GM18858 (cell line): ENCODE measurements at regions not wholly inside any gene's neighbourhood (a gene's known extent, or its start where the extent isn't known, plus 50 kb on each side); places are given as distances from the start of the nearest gene placed in this dataset.

ENCODE experiments used
- ATAC-seq: cut with Tn5 transposase; IDR thresholded peaks from one replicate; pipeline ENCODE4 v1.9.1; 2021; ENCODE audit not compliant: unreplicated experiment

GRCh38 chr1:98482611-98483010, 178.9 kb upstream of the SNX7 start:
- ATAC-seq = no peak

GRCh38 chr1:98480271-98480670, 181.2 kb upstream of the SNX7 start:
- ATAC-seq = no peak

DNA sequence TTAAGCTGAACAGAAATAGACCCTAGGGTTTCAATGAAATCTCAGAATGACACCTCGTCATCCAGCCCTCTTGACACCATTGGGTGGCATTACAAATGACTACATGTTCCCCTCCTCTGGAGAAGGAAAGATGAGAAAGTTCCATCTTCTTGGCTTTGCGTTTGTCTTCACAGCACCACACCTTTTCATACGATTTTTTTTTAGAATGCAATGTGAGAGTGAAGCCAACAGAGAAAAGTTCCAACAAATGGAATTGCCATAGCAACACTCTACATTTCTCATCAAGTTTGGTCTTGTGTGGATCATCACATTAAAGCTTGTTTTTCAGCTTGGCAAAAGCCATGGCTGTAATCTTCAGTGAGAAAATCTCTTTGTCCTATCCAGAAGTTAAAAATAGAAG, 183.4 kb upstream of the SNX7 start:
- ATAC-seq = no peak

DNA sequence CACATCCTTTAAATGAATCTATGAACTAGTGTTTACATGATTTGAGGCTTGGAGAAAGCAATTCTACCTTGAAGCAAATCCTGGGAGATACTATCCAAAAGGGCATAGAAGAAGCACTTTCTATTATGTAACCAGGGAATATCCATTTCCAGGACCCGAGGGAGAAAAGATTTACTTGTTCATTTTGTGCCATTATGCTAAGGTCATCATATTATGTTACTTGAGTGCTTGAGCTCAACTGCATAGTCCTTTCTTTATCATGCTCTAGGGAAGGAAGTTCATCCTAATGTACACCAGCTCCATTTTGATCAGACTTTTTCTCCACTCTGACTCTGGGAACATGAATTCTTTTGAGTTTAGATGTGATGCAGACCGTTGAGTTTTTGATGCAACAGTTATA, 188.6 kb upstream of the SNX7 start:
- no peak for ATAC-seq

- ATAC-seq = no peak
Observed at GRCh38 chr1:98471633-98472032, 189.9 kb upstream of the SNX7 start.

DNA sequence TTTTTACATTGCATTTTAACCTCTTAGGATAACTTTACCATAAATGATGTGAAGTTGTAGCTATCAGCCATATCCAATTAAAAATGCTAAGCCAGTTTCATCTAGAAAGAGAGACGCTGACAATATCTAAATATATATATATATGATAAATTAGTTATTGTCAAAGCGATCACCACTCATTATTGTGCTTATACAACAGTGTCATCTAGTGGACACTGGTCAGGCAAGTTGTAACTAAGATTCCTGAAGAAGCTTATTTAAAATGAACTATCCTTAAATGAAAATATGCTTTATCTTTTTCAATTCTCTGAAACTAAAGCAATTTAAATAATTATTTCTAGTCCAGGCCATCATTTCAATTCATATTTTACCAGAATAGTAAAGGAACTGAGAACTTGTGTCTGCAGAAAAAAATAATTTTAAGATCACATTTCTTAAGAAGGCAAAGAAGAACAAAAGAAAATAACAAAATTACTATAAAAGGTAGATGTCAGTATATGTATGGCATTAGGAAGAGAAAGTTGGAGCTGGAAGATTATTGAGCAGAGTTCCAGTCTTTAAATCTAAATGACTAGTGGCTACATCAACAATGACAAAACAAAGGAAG, 193.3 kb upstream of the SNX7 start:
- ATAC-seq = no peak

- no peak for ATAC-seq
Observed at GRCh38 chr1:98467586-98467985, 193.9 kb upstream of the SNX7 start.

GRCh38 chr1:98467122-98467521, 194.4 kb upstream of the SNX7 start:
- ATAC-seq = no peak

DNA sequence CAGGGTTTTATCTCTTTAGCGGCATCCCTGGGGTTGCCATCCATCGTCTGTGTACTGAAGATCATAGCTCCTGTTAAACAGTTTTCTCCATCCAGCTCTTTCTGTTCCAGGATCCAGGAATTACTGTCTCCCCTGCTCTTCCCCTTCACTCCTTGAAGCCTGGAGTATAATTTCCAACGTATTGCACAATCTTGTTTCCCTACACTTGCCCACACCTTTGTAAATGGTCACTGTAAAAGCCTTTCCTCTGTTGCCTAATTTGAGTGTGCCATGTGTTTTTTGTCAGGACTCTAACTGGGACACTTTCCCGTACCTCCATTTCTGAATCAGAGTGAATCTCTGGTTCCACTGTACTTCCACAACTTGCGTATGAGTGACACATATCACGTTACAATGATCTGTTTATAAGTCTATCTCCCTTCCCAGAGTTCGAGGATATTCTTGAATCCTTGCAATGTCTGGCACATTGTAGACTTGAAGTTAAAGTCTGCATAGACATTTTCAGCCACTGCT, 199.6 kb upstream of the SNX7 start:
- ATAC-seq = no peak

GRCh38 chr1:98460136-98460535, 201.4 kb upstream of the SNX7 start:
- no peak for ATAC-seq

DNA sequence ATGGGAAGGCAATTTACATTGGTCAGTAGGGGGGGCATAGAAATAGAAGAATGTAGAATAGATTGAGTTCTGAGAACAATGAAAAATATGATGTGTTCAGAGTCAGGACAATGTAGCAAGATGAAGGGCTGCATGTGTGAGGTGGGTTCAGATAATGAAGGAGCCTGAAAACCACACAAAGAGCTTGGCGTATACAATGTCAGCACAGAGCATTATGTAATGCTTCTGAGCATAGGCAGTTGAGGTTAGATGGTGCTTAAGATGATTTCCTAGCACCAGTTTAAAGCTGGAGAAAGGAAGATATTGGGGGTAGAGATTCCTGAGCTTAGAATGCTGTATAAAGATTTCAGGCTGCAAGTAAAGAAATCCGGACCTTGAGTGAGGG, 202.0 kb upstream of the SNX7 start:
- no peak for ATAC-seq

DNA sequence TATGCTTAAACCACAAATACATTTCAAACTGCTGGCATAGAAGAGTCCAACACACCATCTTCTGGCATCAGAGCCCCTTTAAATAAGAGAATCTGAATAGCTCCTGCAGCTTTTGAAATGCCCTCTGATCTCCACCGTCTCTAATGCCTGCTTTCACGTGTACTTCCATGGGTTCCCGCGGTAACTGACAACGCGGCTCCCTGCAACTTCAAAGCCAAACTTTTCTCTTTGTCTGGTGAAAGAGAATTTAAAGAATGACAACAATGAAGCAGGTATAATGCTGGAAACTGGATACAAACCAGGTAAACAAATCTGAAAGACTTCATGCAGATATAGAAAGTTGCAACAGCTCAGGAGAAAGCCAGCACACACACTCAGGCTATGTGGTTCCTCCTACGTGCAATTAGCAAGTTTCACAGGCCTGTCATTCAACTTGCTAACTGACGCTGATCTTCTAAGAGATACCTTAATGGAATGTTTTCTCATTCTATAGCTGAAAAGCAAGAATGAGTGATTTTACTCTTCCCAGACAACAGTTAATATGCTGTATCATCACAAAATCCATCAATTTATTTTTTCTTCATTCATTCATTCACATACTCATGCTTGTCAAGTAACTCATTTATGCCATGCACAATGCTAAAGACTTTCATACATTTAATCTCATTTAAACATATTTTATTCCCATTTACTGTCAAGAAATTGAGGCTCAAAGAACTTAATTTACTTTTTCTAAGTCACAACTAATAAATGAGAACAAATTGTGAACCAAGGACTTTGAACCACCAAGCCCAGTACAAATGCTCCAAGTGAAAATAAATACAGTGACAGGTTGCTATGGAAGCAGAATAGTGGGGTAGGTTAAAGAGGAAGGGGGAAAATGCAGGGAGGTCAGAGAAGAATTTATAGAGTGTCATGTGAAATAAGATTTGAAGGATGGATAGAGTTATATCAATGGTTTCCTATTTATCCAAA, 202.7 kb upstream of the SNX7 start:
- ATAC-seq = no peak

DNA sequence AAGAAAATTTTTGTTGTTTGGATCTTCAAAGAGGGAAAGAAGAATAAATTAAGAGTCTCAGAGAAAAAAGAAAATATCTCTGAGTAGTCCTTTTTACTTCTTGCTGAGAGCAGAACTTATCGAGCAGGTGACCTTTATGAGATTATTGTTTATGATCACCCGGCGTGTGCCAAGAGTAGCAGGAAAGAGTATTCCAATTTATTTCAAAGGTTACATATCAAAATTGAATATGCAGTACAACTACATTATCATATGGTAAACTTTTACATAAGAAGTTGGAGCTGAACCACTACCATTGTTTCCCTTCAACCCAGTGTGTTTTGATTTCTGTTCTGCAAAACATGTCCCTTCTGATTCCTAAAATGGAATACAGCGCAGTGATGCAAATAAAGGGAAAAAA, 204.3 kb upstream of the SNX7 start:
- ATAC-seq = no peak

GRCh38 chr1:98454666-98455065, 206.9 kb upstream of the SNX7 start:
- ATAC-seq = no peak

DNA sequence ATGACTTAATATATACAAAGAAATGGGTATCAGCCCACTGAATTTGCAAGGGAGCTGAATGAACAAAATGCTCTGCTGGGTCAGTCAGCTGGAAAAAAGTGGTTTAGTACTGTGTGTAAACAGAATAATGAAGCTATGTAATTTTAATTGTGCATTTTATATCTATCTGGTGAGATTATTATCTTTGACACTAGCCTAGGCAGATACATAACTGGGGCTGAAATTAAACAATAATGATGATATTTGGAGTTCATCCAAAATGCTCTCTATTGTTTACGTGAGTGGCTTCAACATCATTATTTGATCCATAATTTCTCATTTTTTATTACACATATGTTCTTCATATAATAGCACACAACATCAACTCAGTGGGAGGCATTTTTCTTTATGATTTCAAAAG, 208.5 kb upstream of the SNX7 start:
- no peak for ATAC-seq

DNA sequence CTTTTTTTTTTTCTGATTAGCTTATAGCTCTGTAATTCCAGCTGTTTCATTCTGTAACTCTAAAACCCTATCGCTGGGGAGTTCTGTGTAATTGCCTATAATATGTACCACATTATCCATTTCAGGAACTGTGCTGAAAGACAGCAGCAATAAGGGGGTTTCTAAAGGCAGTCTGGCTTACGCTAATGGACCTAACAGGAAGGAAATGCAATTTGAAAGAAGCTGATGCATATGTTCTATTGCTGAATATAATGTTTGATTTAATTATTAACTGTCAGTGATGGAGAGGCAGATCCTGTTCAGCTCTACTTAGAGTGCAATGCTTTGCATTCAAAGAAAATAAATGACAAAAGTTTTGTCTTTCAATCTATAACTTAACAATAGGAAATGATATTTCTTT, 209.4 kb upstream of the SNX7 start:
- no peak for ATAC-seq

DNA sequence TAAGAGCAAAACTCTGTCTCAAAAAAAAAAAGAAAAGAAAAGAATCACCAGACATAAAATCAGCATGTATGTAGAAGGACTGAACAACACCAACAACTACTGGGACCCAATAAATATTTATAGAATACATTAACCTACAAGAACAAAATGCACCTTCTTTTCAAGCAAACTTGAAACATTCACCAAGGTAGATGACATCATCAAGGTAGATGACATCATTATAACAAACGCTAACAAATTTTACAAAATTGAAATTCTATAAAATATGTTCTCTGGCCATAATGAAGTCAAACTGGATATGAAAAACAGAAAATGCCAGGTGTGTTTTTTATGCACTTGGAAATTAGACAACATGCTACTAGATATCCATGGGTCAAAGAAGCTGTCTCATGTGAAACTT, 220.2 kb upstream of the SNX7 start:
- no peak for ATAC-seq

DNA sequence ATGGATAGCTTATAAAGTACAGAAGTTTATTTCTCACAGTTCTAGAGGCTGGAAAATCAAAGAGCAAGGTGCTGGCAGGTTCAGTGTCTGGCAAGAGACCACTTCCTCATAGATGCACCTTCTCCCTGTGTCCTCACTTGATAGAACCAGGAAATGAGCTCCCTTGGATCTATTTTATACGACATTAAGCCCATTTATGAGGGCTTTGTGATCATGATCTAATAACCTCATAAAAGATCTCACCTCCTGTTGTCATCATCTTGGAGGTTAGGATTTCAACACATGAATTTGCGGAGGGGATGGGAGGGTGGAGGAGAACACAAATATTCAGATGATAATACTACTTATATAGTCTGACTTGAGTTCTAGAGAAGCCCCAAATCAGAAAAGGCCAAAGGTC, 222.1 kb upstream of the SNX7 start:
- no peak for ATAC-seq

GRCh38 chr1:98437540-98437939, 224.0 kb upstream of the SNX7 start:
- no peak for ATAC-seq

DNA sequence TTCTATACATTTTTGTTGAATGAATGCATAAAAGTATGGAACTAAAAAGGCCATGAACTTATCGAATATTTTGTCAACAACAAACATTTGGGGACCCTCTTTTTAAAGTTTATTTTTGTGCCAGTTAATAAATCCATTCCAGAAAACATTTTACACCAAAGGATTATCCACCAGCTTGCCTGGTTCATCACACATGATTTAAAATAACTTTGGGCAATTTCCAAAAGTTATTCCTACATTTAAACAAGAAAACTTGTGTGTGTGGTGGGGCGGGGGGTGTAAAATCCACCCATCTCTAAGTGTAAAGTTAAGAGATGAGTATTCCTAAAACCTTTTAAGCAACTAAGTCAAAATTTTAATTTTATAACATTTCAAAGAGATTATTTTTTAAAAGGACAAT, 224.5 kb upstream of the SNX7 start:
- no peak for ATAC-seq

- ATAC-seq = no peak
Observed at GRCh38 chr1:98429965-98430443, 231.5 kb upstream of the SNX7 start.

GRCh38 chr1:98428864-98429263, 232.7 kb upstream of the SNX7 start:
- ATAC-seq = no peak
